ENCODE measurements at regions not wholly inside any gene's neighbourhood (a gene's known extent, or its start where the extent isn't known, plus 50 kb on each side); places are given as distances from the start of the nearest gene placed in this dataset.

DNA sequence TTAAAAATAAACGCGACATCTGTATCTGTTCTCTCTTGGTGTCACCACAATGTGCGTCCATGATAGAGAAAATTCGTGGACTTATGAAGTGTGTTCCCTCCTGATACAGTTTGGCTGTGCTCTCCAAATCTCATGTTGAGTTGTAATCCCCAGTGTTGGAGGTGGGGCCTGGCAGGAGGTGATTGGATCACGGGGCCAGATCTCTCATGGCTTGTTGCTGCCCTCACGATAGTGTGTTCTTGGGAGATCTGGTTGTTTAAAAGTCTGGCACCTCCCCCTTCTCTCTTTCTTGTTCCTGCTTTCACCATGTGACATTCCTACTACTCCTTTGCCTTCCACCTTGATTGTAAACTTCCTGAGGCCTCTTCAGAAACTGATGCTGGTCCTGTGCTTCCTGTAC lies 229.4 kb upstream of the MYO3A start:
- TF ChIP-seq, protein P1, sequence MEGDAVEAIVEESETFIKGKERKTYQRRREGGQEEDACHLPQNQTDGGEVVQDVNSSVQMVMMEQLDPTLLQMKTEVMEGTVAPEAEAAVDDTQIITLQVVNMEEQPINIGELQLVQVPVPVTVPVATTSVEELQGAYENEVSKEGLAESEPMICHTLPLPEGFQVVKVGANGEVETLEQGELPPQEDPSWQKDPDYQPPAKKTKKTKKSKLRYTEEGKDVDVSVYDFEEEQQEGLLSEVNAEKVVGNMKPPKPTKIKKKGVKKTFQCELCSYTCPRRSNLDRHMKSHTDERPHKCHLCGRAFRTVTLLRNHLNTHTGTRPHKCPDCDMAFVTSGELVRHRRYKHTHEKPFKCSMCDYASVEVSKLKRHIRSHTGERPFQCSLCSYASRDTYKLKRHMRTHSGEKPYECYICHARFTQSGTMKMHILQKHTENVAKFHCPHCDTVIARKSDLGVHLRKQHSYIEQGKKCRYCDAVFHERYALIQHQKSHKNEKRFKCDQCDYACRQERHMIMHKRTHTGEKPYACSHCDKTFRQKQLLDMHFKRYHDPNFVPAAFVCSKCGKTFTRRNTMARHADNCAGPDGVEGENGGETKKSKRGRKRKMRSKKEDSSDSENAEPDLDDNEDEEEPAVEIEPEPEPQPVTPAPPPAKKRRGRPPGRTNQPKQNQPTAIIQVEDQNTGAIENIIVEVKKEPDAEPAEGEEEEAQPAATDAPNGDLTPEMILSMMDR (IDR thresholded peaks at IDR 0.05) = no peak
- TF ChIP-seq POLR2AphosphoS5 (IDR thresholded peaks at IDR 0.05) = no peak
- TF ChIP-seq EP300 (IDR thresholded peaks at IDR 0.05; ENCODE audit: low read depth) = no peak
